MCF 10A (cell line): ENCODE measurements at regions not wholly inside any gene's neighbourhood (a gene's known extent, or its start where the extent isn't known, plus 50 kb on each side); places are given as distances from the start of the nearest gene placed in this dataset.
"Not testable (repeated sequence)": the region's sequence is repeated elsewhere in the genome, so short reads cannot be mapped to it uniquely, and the experiment has no call there.

Experiments used
- BruUV-seq: library from RNA; stranded (reverse); fragments of 400-500 nt; replicated peaks from 2 replicates; lab custom pipeline; 2021; lab: Mats Ljungman, UMichigan
- CTCF ChIA-PET: fragments of 300-600 bp; sonication (Branson Sonifier 250); formaldehyde crosslinking; extraction: SDS; loops from one replicate; lab custom pipeline; 2021; ENCODE audit warnings: antibody characterized with exemption, inconsistent platforms; lab: Yijun Ruan, JAX
- POLR2A ChIA-PET: fragments of 300-600, 350-650 bp; sonication (Branson Sonifier 250); formaldehyde crosslinking; extraction: SDS; loops from one replicate; lab custom pipeline; 2020; ENCODE audit warnings: antibody characterized with exemption, inconsistent platforms; lab: Yijun Ruan, JAX
- DNase-seq: peaks from one replicate; pipeline ENCODE4 v3.0.0-alpha.2; 2018; ENCODE audit not compliant: unreplicated experiment
- H3K27ac Mint-ChIP-seq: one replicate; pipeline ENCODE4 v1.8.0; 2022; ENCODE audit warnings: mild to moderate bottlenecking, low read depth, mixed read lengths; ENCODE audit not compliant: unreplicated experiment
- H3K27me3 Mint-ChIP-seq: one replicate; pipeline ENCODE4 v1.8.0; 2022; ENCODE audit warnings: mixed read lengths; ENCODE audit not compliant: insufficient read depth, unreplicated experiment
- H3K36me3 Mint-ChIP-seq: one replicate; pipeline ENCODE4 v1.8.0; 2022; ENCODE audit warnings: mild to moderate bottlenecking, moderate library complexity, mixed read lengths; ENCODE audit not compliant: insufficient read depth, unreplicated experiment
- H3K4me1 Mint-ChIP-seq: one replicate; pipeline ENCODE4 v1.8.0; 2022; ENCODE audit warnings: mixed read lengths; ENCODE audit not compliant: insufficient read depth, unreplicated experiment
- H3K4me3 Mint-ChIP-seq: one replicate; pipeline ENCODE4 v1.8.0; 2022; ENCODE audit warnings: mild to moderate bottlenecking, moderate library complexity, mixed read lengths; ENCODE audit not compliant: unreplicated experiment
- H3K9me3 Mint-ChIP-seq: one replicate; pipeline ENCODE4 v1.8.0; 2022; ENCODE audit warnings: mixed read lengths; ENCODE audit not compliant: unreplicated experiment
- intact Hi-C: fragments of 100-400 bp; cut with micrococcal nuclease; formaldehyde crosslinking; loops from 2 replicates; pipeline ENCODE4 v1.14.1; 2022
- TF ChIP-seq, protein P1 (sequence below): fragments of 200-600 bp; IDR thresholded peaks from one replicate; pipeline ENCODE4 v1.8.0; 2022; ENCODE audit warnings: antibody characterized with exemption, mild to moderate bottlenecking; ENCODE audit not compliant: unreplicated experiment

DNA sequence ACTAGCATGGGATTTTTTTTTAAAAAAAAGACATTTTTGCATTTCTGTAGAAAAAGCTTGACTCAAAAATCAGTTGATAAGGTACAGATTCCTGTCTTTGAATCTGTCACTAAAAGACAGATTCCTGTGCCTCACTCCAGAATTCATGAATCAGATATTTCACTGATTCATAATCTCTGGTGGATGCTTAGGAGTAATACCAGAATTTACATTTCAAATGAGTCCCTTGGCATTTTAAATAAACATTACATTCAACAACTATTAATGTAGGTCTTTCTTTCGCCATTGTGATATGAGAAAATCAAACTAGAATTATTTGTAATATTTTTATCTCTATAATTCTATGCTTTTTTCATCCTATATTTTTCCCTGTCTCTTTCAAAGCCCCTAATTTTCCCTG lies 128.3 kb downstream of the APIP start:
- intact Hi-C loops, result no loop called here
- BruUV-seq, result no TSS peak
- Mint-ChIP-seq H3K9me3 (peaks cover 8% of the 10 kb centered on the region), H3K36me3 (no peaks in the 10 kb centered on the region), H3K27ac (no peak overlapping the region), H3K4me3 (no peak overlapping the region), H3K27me3 (no peaks in the 10 kb centered on the region), H3K4me1 (peaks cover 6% of the 10 kb centered on the region)
- TF ChIP-seq, protein P1, sequence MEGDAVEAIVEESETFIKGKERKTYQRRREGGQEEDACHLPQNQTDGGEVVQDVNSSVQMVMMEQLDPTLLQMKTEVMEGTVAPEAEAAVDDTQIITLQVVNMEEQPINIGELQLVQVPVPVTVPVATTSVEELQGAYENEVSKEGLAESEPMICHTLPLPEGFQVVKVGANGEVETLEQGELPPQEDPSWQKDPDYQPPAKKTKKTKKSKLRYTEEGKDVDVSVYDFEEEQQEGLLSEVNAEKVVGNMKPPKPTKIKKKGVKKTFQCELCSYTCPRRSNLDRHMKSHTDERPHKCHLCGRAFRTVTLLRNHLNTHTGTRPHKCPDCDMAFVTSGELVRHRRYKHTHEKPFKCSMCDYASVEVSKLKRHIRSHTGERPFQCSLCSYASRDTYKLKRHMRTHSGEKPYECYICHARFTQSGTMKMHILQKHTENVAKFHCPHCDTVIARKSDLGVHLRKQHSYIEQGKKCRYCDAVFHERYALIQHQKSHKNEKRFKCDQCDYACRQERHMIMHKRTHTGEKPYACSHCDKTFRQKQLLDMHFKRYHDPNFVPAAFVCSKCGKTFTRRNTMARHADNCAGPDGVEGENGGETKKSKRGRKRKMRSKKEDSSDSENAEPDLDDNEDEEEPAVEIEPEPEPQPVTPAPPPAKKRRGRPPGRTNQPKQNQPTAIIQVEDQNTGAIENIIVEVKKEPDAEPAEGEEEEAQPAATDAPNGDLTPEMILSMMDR, result no peak
- no peak for DNase-seq
- POLR2A ChIA-PET, result interaction anchor here (1.4 kb wide), 1 partner anchor 9 kb away, joined by 3 read pairs; no protein-coding TSS in a partner anchor
- CTCF ChIA-PET, result no interaction called here

DNA sequence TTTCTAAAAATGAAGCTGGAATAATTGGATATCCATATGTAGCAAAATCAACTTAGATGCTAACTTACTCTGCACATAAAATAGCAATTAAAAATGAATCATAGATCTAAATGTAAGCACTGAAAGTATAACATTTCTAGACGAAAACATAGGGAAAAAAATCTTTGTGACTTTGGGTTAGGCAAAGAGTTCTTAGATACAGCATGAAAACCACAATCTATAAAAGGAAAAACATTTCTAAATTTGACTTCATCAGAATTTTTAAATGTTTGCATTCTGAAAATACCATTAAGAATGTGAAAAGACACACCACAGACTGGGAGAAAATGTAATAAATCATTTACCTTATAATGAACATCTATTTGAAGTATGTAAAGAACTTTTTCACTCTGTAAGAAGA lies 128.8 kb downstream of the APIP start:
- no TSS peak for BruUV-seq
- CTCF ChIA-PET, result no interaction called here
- Mint-ChIP-seq H3K27me3 (no peaks in the 10 kb centered on the region), H3K27ac (no peak overlapping the region), H3K9me3 (peaks cover 8% of the 10 kb centered on the region), H3K36me3 (no peaks in the 10 kb centered on the region), H3K4me3 (no peak overlapping the region), H3K4me1 (peaks cover 6% of the 10 kb centered on the region)
- intact Hi-C loops, result no loop called here
- POLR2A ChIA-PET, result interaction anchor here (1.4 kb wide), 1 partner anchor 9 kb away, joined by 3 read pairs; no protein-coding TSS in a partner anchor
- TF ChIP-seq, protein P1, result no peak
- no peak for DNase-seq

DNA sequence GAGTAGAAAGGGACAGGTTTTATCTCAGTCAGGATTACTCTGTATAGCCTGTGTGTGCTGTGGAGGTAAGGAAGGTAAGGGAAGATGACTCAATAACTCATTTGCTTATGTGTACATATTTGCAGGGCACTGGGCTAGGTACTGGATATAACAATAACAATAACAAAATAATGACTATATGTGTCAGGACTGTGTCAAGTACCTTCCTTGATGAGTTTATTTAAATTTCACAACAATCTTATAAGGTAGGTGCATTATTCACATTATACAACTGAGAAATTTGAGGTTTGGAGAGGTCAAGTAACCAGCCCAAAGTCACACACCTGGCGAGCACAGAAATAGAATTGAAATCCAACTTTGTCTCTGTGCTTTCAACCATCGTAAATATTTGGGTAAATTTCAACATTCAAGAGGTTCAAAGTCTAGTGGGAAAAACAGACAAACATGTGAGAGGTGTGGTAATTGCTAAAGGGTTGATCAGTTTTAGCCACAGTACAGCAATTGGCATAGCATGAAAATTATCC lies 131.8 kb downstream of the APIP start:
- Mint-ChIP-seq H3K4me1 (peaks cover 6% of the 10 kb centered on the region), H3K27ac (no peak overlapping the region), H3K9me3 (no peaks in the 10 kb centered on the region), H3K36me3 (no peaks in the 10 kb centered on the region), H3K27me3 (no peaks in the 10 kb centered on the region), H3K4me3 (no peak overlapping the region)
- intact Hi-C loops, result no loop called here
- TF ChIP-seq, protein P1, result no peak
- CTCF ChIA-PET, result no interaction called here
- BruUV-seq, result no TSS peak
- POLR2A ChIA-PET, result no interaction called here
- no peak for DNase-seq

DNA sequence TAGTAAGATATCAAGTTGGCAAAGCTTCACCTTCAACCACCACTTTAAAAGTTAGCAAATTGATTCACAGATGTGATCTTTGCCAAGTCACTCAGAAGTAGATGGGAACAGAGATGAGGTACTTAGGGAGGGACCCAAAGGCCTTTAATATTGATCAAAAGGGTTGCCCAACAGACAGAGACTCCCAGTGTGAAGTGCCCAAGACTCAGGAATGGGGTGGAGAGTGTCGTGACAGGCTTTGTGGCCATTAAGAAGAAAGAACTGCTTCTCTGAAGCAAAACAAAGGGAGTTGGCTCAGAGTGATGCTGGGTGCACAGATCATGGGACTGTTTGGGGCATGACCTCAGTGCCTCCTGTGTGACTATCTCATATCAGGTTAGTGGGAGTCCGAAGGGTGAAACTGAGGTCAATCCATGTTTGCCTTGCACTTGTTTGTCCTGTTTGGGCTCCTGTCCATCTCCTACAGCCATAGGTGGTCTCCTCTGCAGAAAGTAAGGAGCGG lies 132.3 kb downstream of the APIP start:
- no TSS peak for BruUV-seq
- H3K4me1 Mint-ChIP-seq, result peaks cover 6% of the 10 kb centered on the region
- intact Hi-C loops, result no loop called here
- H3K27me3 Mint-ChIP-seq, result no peaks in the 10 kb centered on the region
- no peak for DNase-seq
- POLR2A ChIA-PET, result no interaction called here
- no peak overlapping the region for H3K27ac Mint-ChIP-seq
- no peaks in the 10 kb centered on the region for H3K36me3 Mint-ChIP-seq
- H3K9me3 Mint-ChIP-seq, result no peaks in the 10 kb centered on the region
- TF ChIP-seq, protein P1, result no peak
- H3K4me3 Mint-ChIP-seq, result no peak overlapping the region
- CTCF ChIA-PET, result interaction anchor here (0.6 kb wide), 1 partner anchor 108 kb away, joined by 3 read pairs; no protein-coding TSS in a partner anchor

DNA sequence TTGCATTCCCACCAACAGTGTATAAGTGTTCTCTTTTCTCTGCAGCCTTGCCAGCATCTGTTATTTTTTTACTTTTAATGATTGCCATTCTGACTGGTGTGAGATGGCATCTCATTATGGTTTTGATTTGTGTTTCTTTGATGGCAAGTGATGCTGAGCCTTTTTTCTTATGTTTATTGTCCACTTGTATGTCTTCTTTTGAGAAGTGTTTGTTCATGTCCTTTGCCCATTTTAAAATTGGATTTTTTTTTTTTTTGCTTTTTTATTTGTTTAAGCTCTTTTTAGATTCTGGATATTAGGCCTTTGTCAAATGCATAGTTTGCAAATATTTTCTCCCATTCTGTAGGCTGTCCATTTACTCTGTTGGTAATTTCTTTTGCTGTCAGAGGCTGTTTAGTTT lies 134.4 kb downstream of the APIP start:
- DNase-seq, H3K27ac Mint-ChIP-seq, H3K9me3 Mint-ChIP-seq, intact Hi-C loops, H3K4me3 Mint-ChIP-seq, POLR2A ChIA-PET, BruUV-seq, H3K4me1 Mint-ChIP-seq, H3K36me3 Mint-ChIP-seq, H3K27me3 Mint-ChIP-seq: not testable (repeated sequence)
- CTCF ChIA-PET, result interaction anchor here (0.6 kb wide), 2 partner anchors 25 to 79 kb away, joined by 3 to 6 read pairs; no protein-coding TSS in a partner anchor
